A549 (cell line): ENCODE measurements at regions not wholly inside any gene's neighbourhood (a gene's known extent, or its start where the extent isn't known, plus 50 kb on each side); places are given as distances from the start of the nearest gene placed in this dataset.

Experiments
- ATAC-seq, 2 experiments: fragments of 200-7000 bp in 1 of 2; fragments of >200 bp in 1 of 2; cut with Nextera tagmentation in 1 of 2; cut with Tn5 transposase in 1 of 2; 3 replicates each; pipeline versions ENCODE4 v1.8.0 to v1.9.1; 2018 to 2020; ENCODE audit warnings: mild to moderate bottlenecking in 1 of 2, moderate library complexity in 1 of 2
- CTCF ChIA-PET: fragments of 300-600 bp; sonication (Branson Sonifier 250); formaldehyde crosslinking; extraction: SDS; loops from one replicate; lab custom pipeline; 2021; ENCODE audit warnings: antibody characterized with exemption, inconsistent platforms; lab: Yijun Ruan, JAX
- POLR2A ChIA-PET: fragments of 350-600 bp; formaldehyde crosslinking; extraction: SDS; loops from one replicate; lab custom pipeline; 2021; ENCODE audit warnings: antibody characterized with exemption, inconsistent platforms; lab: Yijun Ruan, JAX
- DNase-seq, 2 experiments: peaks; one replicate each; pipeline versions ENCODE4 v3.0.0 to v3.0.0-alpha.2; 2011 to 2016; ENCODE audit warnings: low read depth in 1 of 2, low spot score in 1 of 2
- FAIRE-seq: peaks from 2 replicates; lab custom pipeline; 2011; peaks lifted over from hg19 to GRCh38; lab: Jason Lieb, UNC
- H3K27ac ChIP-seq, 2 experiments: fragments of >200 bp; sonication (Bioruptor Twin); formaldehyde crosslinking; 3 replicates each; pipeline ENCODE4 v1.5.1; 2016 to 2017
- H3K4me1 ChIP-seq: fragments of >200 bp; sonication (Bioruptor Twin); formaldehyde crosslinking; 3 replicates; pipeline ENCODE4 v1.6.1; 2016
- H3K4me2 ChIP-seq: fragments of >200 bp; sonication (Bioruptor Twin); formaldehyde crosslinking; 3 replicates; pipeline ENCODE4 v1.6.1; 2016
- H3K4me3 ChIP-seq: fragments of >200 bp; sonication (Bioruptor Twin); formaldehyde crosslinking; 3 replicates; pipeline ENCODE4 v1.5.1; 2016
- H3K9me3 ChIP-seq: fragments of >200 bp; sonication (Bioruptor Twin); formaldehyde crosslinking; 3 replicates; pipeline ENCODE4 v1.6.1; 2016
- BCL3 ChIP-seq: fragments of >200 bp; sonication (Bioruptor Twin); formaldehyde crosslinking; IDR thresholded peaks from 3 replicates; pipeline ENCODE4 v1.6.1; 2016
- BHLHE40 ChIP-seq: IDR thresholded peaks from 2 replicates; pipeline ENCODE4 v1.6.1; 2012; ENCODE audit warnings: low read depth, low read length, inconsistent platforms
- CBX8 ChIP-seq: fragments of 200-600 bp; sonication (generic); IDR thresholded peaks from 2 replicates; pipeline ENCODE4 v1.6.1; 2016
- CEBPB ChIP-seq, 2 experiments: fragments of >200 bp in 1 of 2; sonication (Bioruptor Twin) in 1 of 2; formaldehyde crosslinking in 1 of 2; IDR thresholded peaks; 2 replicates each; pipeline ENCODE4 v1.6.1; 2012 to 2016
- CHD2 ChIP-seq: fragments of 150-350 bp; IDR thresholded peaks from 2 replicates; pipeline ENCODE4 v1.6.1; 2014; ENCODE audit warnings: low read length; ENCODE audit not compliant: partially characterized antibody
- CHD4 ChIP-seq: fragments of 200-600 bp; sonication (generic); IDR thresholded peaks from 2 replicates; pipeline ENCODE4 v1.6.1; 2016; ENCODE audit warnings: antibody characterized with exemption, mild to moderate bottlenecking, borderline replicate concordance
- CTCF ChIP-seq: fragments of >200 bp; sonication (Bioruptor Twin); formaldehyde crosslinking; IDR thresholded peaks from 3 replicates; pipeline ENCODE4 v1.5.1; 2016
- EHMT2 ChIP-seq: fragments of 200-600 bp; sonication (generic); IDR thresholded peaks from 2 replicates; pipeline ENCODE4 v1.6.1; 2016; ENCODE audit warnings: antibody characterized with exemption, low read depth, mild to moderate bottlenecking, moderate library complexity
- FOSB ChIP-seq: fragments of 250-450 bp; sonication (Bioruptor Pico); IDR thresholded peaks from 2 replicates; pipeline ENCODE4 v1.5.0; 2020; ENCODE audit warnings: mild to moderate bottlenecking, moderate library complexity
- FOSL2 ChIP-seq, 2 experiments: fragments of 450-650 bp in 1 of 2; fragments of >200 bp in 1 of 2; sonication (Bioruptor Twin) in 1 of 2; formaldehyde crosslinking; IDR thresholded peaks; 2 replicates each; pipeline versions ENCODE4 v1.5.0 to v1.6.1; 2016 to 2020; ENCODE audit warnings: mild to moderate bottlenecking in 1 of 2, moderate library complexity in 1 of 2
- HES2 ChIP-seq: fragments of >200 bp; sonication (Bioruptor Twin); formaldehyde crosslinking; IDR thresholded peaks from 2 replicates; pipeline ENCODE4 v1.6.1; 2016
- HEYL ChIP-seq: fragments of 250-450 bp; sonication (Bioruptor Pico); IDR thresholded peaks from 2 replicates; pipeline ENCODE4 v1.8.0; 2021; ENCODE audit warnings: mild to moderate bottlenecking, moderate library complexity
- HOXB5 ChIP-seq: fragments of 250-450 bp; sonication (Bioruptor Pico); IDR thresholded peaks from 2 replicates; pipeline ENCODE4 v1.5.0; 2020; ENCODE audit warnings: mild to moderate bottlenecking, moderate library complexity
- JUN ChIP-seq, 2 experiments: fragments of >200 bp; sonication (Bioruptor Twin); formaldehyde crosslinking; IDR thresholded peaks; 2 replicates in 1 of 2; 3 replicates in 1 of 2; pipeline ENCODE4 v1.6.1; 2016 to 2017
- KDM1A ChIP-seq: fragments of 200-600 bp; sonication (generic); IDR thresholded peaks from 2 replicates; pipeline ENCODE4 v1.6.1; 2016; ENCODE audit warnings: low read depth, mild to moderate bottlenecking
- MAZ ChIP-seq: fragments of 150-350 bp; IDR thresholded peaks from 2 replicates; pipeline ENCODE4 v1.6.1; 2014; ENCODE audit warnings: antibody characterized with exemption, low read depth, low read length, borderline replicate concordance
- MYC ChIP-seq: IDR thresholded peaks from 2 replicates; pipeline ENCODE4 v1.6.1; 2012; ENCODE audit warnings: mild to moderate bottlenecking, inconsistent platforms, low read length, improper control_type of control experiment, borderline replicate concordance
- NFE2L2 ChIP-seq: fragments of 150-350 bp; conservative IDR thresholded peaks from 2 replicates; pipeline ENCODE4 v1.6.1; 2014; ENCODE audit warnings: low read length
- RNF2 ChIP-seq: fragments of 200-600 bp; sonication (generic); IDR thresholded peaks from 2 replicates; pipeline ENCODE4 v1.6.1; 2016; ENCODE audit warnings: low read depth, mild to moderate bottlenecking, antibody characterized with exemption, moderate library complexity, borderline replicate concordance
- TFCP2L1 ChIP-seq: fragments of 250-450 bp; sonication (Bioruptor Pico); IDR thresholded peaks from 2 replicates; pipeline ENCODE4 v1.5.0; 2021; ENCODE audit warnings: mild to moderate bottlenecking
- ZC3H11A ChIP-seq: fragments of 450-650 bp; IDR thresholded peaks from 2 replicates; pipeline ENCODE4 v1.6.1; 2014; ENCODE audit warnings: antibody characterized with exemption, mild to moderate bottlenecking
- ZFP36 ChIP-seq: fragments of 450-650 bp; IDR thresholded peaks from 2 replicates; pipeline ENCODE4 v1.6.1; 2014; ENCODE audit warnings: borderline replicate concordance; ENCODE audit not compliant: partially characterized antibody
- WGBS: methylation state at CpG from one replicate; pipeline ENCODE4 v1.1.6; 2017; ENCODE audit errors: missing lambda C conversion rate; 5-methylcytosine and 5-hydroxymethylcytosine counted together
- TF ChIP-seq, protein P1 (sequence below): IDR thresholded peaks from 2 replicates; pipeline ENCODE4 v1.6.1; 2012
- TF ChIP-seq, protein P2 (sequence below): IDR thresholded peaks from 2 replicates; pipeline ENCODE4 v1.6.1; 2012
- TF ChIP-seq, protein P3 (sequence below): IDR thresholded peaks from 2 replicates; pipeline ENCODE4 v1.6.1; 2012; ENCODE audit warnings: low read depth, borderline replicate concordance

GRCh38 chr5:98714710-98715288 lies 58.7 kb upstream of the RGMB start:
- H3K4me1 ChIP-seq = no peaks in the 10 kb centered on the region
- WGBS = 2% methylated on average over 3 of the region's 3 CpGs
- ATAC-seq (no peak), DNase-seq (no peak), FAIRE-seq (no peak)
- ChIA-PET CTCF (no interaction called here), POLR2A (no interaction called here)
- no peak overlapping the region for H3K4me3 ChIP-seq
- no peak overlapping the region for H3K4me2 ChIP-seq
- H3K27ac ChIP-seq = no peak overlapping the region
- no peaks in the 10 kb centered on the region for H3K9me3 ChIP-seq
- no peak for TF ChIP-seq ZC3H11A

DNA sequence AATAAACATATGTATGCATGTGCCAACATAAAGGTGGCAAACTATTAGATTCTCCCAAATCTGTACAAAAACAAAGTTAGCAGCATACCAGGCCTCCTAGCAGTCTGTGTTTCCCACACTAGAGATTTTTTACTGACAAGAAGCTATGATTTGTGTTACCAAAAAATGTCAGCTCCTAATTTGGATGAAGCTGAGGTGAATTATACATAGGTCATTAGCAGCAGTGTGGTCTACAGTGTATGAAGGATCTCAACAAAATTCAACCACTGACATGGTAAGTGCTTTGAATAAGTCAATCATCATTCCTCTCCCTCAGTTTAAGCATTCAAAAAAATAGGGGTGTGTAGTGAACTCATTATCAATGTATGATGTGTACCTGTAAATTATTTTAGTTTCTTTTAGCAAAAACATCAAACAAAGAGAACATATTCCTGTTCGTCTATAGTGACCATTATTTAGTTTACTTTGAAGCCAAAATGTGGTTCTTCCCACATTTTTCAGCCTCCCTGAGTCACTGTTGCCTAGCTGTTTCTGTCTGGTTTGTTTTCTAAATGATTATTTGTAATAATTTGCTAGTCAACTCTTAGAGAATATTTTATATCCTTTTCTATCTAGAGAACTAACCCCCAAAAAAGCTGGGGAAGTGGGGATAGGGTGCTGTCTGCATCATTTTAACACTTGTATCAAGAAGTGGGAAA lies 52.1 kb upstream of the RGMB start:
- ATAC-seq (no peak), DNase-seq (no peak), FAIRE-seq (no peak)
- Histone ChIP-seq H3K27ac (no peak overlapping the region), H3K4me2 (no peak overlapping the region), H3K9me3 (no peaks in the 10 kb centered on the region), H3K4me1 (no peaks in the 10 kb centered on the region), H3K4me3 (no peak overlapping the region)
- WGBS = 0% methylated on average over 1 of the region's 1 CpG
- ChIA-PET CTCF (no interaction called here), POLR2A (no interaction called here)
- no peak for TF ChIP-seq CEBPB (IDR thresholded peaks at IDR 0.05)
- TF ChIP-seq RNF2 = no peak
- TF ChIP-seq, protein P1, sequence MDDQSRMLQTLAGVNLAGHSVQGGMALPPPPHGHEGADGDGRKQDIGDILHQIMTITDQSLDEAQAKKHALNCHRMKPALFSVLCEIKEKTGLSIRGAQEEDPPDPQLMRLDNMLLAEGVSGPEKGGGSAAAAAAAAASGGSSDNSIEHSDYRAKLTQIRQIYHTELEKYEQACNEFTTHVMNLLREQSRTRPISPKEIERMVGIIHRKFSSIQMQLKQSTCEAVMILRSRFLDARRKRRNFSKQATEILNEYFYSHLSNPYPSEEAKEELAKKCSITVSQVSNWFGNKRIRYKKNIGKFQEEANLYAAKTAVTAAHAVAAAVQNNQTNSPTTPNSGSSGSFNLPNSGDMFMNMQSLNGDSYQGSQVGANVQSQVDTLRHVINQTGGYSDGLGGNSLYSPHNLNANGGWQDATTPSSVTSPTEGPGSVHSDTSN = no peak
- no peak for TF ChIP-seq CHD2
- TF ChIP-seq HEYL (CRISPR knock-in tag) = no peak
- no peak for TF ChIP-seq HES2
- TF ChIP-seq BHLHE40 = no peak
- TF ChIP-seq NFE2L2 = no peak
- TF ChIP-seq, protein P2, sequence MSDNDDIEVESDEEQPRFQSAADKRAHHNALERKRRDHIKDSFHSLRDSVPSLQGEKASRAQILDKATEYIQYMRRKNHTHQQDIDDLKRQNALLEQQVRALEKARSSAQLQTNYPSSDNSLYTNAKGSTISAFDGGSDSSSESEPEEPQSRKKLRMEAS = no peak
- no peak for TF ChIP-seq CBX8
- TF ChIP-seq JUN (IDR thresholded peaks at IDR 0.05) = no peak

GRCh38 chr5:98722188-98722587 lies 51.3 kb upstream of the RGMB start:
- Histone ChIP-seq H3K4me3 (no peak overlapping the region), H3K9me3 (no peaks in the 10 kb centered on the region), H3K4me1 (no peaks in the 10 kb centered on the region), H3K27ac (no peak overlapping the region), H3K4me2 (no peak overlapping the region)
- TF ChIP-seq ZFP36 (no peak), CTCF (no peak), HOXB5 (CRISPR knock-in tag) (no peak), HEYL (CRISPR knock-in tag) (no peak), BCL3 (no peak), MAZ (no peak), HES2 (no peak), KDM1A (no peak), FOSB (CRISPR knock-in tag) (no peak), FOSL2 (IDR thresholded peaks at IDR 0.05) (no peak), FOSL2 (CRISPR knock-in tag; IDR thresholded peaks at IDR 0.05) (no peak), CHD4 (no peak), TFCP2L1 (CRISPR knock-in tag) (no peak), MYC (no peak), BHLHE40 (no peak), EHMT2 (no peak), RNF2 (no peak)
- TF ChIP-seq, protein P3, sequence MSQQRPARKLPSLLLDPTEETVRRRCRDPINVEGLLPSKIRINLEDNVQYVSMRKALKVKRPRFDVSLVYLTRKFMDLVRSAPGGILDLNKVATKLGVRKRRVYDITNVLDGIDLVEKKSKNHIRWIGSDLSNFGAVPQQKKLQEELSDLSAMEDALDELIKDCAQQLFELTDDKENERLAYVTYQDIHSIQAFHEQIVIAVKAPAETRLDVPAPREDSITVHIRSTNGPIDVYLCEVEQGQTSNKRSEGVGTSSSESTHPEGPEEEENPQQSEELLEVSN = no peak
- FAIRE-seq (no peak), ATAC-seq (no peak), DNase-seq (no peak)
- WGBS = 1% methylated on average over 2 of the region's 2 CpGs
- ChIA-PET CTCF (interaction anchor here (0.9 kb wide), 1 partner anchor 200 kb away, joined by 3 read pairs; no protein-coding TSS in a partner anchor), POLR2A (no interaction called here)
